HG03558 (cell line): ENCODE measurements at regions not wholly inside any gene's neighbourhood (a gene's known extent, or its start where the extent isn't known, plus 50 kb on each side); places are given as distances from the start of the nearest gene placed in this dataset.
"Not testable (repeated sequence)": the region's sequence is repeated elsewhere in the genome, so short reads cannot be mapped to it uniquely, and the experiment has no call there.

Experiments
- ATAC-seq: cut with Tn5 transposase; IDR thresholded peaks from one replicate; pipeline ENCODE4 v1.9.1; 2021; ENCODE audit warnings: moderate number of reproducible peaks; ENCODE audit not compliant: unreplicated experiment; ENCODE audit errors: extremely low read depth

DNA sequence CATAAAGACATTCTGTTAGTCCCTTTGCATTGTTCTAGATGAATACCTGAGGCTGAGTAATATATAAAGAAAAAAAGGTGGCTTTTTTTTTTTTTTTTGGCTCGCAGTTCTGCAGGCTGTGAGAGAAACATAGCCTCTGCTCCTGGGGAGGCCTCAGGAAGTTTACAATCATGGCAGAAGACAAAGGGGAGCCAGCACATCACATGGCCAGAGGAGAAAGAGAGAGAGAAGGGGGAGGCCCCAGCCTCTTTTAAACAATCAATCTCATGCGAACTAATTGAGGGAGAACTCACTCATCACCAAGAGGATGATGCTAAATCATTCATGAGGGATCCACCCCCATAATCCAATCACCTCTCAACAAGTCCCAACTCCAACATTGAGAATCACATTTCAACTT lies 364.0 kb upstream of the EPHA5 start:
- ATAC-seq, result no peak

DNA sequence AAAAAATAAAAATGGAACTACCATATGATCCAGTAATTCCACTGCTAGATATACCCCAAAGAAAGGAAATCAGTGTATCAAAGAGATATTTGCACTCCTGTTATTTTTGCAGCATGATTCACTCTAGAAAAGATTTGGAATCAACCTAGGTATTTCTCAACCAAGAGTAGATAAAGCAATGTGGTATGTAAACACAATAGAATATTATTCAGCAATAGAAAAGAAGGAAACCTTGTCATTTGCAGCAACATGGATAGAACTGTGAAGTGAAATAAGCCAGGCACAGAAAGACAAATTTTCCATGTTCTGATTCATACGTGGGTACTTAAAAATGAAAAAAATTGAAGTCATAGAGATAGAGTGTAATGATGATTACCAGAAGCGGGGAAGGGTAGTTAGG lies 362.3 kb upstream of the EPHA5 start:
- ATAC-seq, result no peak

DNA sequence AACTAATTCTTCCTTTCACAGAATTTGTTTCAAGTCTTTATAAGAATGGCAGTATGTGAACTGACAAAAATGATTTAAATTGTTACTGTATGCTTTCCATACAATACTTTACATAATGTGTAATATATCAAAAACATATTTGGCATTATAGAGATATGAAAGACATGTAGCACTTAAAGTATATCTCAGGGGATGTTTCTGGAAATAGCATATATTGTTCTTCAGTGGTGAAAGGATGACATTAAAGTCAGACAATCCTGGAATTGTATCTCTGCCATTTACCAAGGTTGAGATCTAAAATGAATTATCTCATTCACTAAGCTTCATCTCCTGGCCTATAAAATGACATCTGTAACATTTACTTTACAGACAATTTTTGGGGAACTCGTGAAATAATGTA lies 358.4 kb upstream of the EPHA5 start:
- no peak for ATAC-seq

DNA sequence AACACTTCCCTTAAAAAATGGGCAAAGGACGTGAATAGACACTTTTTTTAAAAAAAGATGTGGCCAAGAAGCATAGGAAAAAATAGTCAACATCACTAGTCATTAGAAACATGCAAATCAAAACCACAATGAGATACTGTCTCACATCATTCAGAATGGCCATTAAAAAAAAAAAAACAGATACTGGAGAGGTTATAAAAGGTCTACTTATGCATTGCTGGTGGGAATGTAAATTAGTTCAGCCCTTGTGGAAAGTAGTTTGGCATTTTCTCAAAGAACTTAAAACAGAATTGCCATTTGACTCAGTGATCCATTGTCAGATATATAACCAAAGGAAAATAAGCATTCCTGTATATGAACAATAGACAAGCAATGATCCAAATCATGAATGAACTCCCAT lies 352.8 kb upstream of the EPHA5 start:
- no peak for ATAC-seq

DNA sequence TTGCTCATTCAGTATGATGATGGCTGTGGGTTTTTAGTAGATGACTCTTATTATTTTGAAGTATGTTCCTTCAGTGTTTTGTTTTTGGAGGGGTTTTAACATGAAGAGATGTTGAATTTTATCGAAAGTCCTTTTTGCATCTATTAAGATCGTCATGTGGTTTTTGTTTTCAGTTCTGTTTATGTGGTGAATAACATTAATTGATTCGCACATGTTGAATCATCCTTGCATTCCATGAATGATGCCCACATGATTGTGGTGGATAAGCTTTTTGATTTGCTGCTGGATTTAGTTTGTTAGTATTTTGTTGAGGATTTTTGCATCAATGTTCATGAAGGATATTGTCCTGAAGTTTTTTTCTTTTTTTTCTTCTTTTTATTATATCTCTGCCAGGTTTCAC lies 347.4 kb upstream of the EPHA5 start:
- ATAC-seq, result no peak

DNA sequence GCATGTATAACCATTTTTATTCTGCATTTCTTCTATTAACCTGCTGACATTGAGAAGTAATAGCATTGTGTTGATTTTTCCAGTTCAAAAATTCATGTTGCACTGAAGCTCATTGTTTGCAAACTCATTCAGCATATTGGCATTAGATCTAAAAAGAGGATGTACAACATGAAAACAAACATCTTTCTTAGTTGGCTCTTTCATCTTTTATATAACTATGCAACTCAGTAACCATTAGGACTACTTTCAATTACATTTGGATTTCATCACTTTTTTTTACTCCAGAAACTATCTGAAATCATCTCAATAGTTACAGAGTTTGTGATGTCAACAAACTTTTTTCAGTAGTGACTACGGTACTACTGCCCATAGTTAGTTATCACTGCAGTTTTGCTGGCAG lies 346.0 kb upstream of the EPHA5 start:
- ATAC-seq, result no peak

DNA sequence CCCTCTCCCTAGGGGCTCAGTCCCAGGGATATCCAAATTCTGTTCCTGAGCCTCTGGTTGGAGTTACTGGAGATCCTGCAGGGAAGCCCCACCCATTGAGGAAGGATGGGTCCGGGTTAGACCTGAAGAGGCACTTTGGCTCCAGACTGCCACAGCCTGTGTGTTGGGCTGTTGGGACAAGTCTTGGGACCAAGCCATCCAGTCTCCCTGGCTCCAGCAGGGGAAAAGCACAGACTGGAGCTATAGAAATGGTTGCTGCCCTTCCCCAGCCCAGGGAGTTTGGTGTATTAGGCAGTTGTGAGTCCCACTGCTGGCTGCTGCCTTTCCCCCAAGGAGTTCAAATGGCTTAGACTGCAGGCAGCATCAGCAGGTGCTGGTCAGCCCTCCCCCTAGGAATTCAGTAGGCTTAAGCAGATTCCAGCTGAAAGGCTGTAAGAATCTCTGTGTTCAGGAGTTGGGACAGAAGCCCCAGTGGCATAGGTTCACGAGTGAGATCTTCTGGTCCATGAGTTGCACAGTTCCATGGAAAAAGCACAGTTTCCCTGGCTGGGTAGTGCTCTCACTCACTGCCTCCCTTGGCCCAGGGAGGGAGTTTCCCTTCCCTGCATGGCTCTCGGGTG lies 344.0 kb upstream of the EPHA5 start:
- no peak for ATAC-seq

DNA sequence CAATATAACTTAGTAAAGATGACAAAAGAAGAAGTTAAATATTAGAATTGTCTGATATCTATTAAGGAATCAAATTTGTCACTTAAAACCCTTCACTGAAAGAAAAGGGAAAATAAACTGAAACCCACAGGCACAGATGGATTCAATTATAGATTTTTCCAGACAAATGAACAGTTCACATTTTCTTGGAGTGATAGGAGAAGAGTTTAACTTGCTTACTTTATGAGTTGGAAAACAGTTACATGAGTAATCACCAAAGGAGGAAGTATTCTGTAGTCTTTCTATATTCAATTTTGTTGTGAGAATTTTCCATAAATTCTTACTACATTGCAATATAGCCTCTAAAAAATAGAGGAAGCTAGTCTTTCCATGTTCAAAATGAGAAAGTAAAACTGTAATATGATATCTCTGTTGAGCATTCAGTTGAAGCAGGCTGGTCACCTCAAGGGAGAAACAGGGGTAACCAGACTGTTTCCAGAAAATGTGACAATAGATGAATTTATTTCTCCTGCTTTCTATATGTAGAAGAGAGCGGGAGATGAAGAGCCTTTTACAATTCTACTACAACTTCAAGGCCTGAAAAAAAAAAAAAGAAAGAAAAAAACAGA lies 330.3 kb upstream of the EPHA5 start:
- ATAC-seq, result no peak

DNA sequence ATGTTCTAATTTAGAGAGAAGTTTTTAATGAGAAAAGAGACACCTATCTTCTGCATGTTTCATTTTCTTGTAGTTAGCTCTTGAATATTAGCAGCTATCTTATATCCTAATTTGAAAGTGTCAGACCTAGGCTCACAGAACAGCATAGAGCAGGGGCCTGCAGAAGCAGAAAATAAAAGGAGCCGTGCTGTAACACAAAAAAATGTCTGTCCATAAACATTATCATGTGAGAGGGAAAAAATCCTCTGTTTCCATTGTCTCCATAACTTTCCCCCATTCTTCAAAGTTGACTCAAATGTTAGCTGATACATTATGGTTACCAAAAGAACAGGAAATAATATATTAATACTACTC lies 329.2 kb upstream of the EPHA5 start:
- no peak for ATAC-seq

DNA sequence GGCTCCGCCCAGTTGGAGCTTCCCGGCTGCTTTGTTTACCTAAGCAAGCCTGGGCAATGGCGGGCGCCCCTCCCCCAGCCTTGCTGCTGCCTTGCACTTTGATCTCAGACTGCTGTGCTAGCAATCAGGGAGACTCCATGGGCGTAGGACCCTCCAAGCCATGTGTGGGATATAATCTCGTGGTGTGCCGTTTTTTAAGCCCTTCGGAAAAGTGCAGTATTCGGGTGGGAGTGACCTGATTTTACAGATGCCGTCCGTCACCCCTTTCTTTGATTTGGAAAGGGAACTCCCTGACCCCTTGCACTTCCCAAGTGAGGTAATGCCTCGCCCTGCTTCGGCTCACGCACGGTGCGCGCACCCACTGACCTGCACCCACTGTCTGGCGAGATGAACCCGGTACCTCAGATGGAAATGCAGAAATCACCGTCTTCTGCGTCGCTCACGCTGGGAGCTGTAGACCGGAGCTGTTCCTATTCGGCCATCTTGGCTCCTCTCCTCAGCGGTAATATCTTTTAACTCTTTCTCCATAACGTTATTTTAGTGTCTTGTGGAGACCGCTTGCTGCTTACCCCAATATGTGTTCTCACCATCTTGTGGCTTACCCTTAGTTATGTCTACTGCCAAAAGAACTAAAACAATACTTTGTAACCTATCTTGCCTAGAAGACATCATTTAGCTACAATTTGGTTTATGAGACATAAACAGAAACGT lies 328.7 kb upstream of the EPHA5 start:
- not testable (repeated sequence) for ATAC-seq

DNA sequence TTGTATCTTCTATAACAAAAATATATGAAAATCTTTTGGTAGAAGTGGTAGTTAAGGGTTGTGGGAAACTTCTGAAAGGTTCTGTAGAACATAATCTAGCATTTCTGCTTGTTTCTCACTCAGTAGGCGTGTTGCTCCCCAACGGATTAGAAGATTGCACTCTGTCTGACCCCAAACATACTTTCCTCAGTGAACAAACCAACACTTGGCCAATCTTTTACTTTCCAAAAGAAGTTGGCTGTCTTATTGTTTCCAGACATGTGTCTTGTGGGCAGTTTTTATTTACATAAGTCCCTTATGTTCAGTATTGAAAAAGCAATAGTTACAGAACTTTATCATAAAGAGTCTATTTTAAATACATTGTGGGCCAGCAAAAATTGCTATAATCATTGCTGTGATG lies 312.8 kb upstream of the EPHA5 start:
- ATAC-seq, result no peak

DNA sequence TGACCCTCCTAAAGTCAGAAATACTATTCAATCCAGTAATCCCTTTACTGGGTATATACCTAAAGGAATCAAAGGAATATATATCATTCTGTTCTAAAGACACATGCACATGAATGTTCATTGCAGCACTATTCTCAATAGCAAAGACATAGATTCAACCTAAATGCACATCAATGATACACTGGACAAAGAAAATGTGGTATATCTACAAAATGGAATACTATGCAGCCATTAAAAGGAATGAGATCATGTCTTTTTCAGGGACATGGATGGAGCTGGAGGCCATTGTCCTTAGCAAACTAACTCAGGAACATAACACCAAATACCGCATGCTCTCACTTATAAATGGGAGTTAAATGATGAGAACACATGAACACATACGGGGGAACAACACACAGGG lies 306.0 kb upstream of the EPHA5 start:
- no peak for ATAC-seq

DNA sequence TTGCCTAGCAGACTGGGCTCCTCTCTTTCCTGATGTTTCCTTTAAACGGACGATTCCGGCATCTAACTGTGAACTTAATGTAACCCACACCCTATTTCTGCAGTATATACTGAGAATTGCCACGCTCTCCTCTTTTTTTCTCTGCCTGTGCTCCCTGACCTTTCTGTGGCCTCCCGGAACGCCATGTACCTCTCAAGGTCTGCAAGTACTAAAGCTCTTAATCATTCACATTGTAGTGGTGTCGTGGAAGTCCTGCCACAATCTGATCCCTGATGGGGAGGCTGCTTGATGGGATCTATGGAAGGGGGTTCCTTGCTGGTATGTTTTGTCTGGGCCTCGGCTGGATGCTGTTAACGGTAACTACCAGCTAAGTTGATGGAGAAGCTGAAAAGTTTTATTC lies 302.9 kb upstream of the EPHA5 start:
- no peak for ATAC-seq

DNA sequence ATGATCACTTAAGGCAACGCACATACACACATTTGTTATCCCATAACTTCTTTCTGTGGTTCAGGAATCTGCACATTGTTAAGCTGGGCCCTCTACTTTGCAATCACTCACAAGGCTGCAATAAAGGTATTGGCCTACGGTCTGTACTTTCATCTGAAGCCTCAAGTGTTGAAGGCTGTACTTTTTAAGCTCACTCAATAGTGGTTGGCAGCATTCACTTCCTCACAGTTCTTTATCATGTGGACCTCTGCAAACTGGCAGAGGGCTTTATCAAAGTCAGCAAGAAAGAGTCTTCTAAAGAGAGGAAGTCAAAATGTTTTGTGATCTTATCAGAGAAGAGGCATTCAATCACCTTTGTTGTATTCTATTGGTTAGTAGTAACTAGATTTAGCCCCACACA lies 301.4 kb upstream of the EPHA5 start:
- ATAC-seq, result no peak

DNA sequence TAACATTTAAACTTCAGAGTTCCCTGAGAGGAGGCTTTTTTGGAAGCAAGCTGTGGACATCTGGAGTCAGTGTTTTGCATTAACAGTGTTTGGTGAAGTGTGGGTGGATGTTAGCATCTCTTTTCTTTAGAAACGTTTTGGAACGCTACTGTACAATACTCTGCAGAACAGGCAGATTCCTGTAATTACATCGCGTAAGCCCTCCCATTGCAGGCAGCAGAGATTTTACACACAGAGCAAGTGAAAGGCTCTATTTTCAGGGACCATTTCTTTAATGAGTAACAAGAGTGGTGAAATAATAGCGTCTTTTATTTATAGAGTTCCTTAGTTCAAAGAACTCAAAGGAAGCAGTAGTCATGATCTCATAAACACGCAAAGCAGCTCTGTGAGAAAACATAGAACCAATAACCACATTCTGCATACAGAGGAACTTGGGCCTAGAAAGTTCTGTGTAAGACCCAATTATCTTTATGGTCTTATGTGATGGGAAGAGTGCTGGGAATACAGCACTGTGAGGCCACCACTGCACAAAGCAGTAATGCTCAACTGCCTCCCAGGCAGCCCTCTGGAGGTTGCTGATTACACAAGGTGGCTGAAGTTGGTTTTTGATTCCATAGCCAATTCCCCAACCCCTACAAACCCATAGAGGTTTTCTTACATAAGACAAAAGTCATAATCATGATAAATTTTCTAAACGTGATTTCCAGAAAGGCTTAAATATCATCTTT lies 298.7 kb upstream of the EPHA5 start:
- no peak for ATAC-seq

DNA sequence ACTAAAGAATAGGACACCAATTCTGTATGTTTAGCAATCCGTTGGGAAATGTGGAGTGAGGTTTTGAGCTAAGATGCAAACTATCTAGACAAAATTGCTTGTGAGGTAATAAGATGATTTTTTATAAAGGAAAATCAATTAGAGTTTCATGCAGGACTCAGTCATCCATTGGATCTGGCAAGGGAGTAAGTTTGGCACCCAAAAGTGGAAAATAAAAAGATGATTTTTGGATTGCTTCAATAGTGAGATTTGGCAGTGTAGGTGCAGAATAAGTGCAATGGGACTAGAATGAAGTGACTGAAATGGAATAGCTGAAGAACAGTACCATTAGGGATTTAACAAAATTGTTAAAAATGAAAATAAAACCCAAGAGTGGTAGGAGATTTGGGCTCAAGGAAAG lies 290.5 kb upstream of the EPHA5 start:
- no peak for ATAC-seq

DNA sequence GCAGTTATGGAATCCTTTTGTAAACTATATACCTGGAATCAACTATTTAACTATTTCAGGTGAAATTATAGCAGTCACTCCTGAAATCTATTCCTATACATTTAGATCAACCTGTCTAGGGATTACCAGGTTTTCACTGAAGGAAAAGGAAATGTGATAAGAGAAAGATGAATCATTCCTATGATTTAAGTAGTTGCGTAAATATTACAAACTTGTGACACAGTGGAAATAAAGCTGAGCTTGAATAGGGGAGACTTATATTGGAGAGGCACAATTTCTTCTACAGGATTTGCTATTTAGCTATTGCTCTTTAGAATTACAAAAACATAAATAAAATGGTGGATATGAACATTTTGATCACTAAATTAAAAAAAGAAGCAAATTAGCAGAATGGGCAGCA lies 284.1 kb upstream of the EPHA5 start:
- ATAC-seq, result no peak

DNA sequence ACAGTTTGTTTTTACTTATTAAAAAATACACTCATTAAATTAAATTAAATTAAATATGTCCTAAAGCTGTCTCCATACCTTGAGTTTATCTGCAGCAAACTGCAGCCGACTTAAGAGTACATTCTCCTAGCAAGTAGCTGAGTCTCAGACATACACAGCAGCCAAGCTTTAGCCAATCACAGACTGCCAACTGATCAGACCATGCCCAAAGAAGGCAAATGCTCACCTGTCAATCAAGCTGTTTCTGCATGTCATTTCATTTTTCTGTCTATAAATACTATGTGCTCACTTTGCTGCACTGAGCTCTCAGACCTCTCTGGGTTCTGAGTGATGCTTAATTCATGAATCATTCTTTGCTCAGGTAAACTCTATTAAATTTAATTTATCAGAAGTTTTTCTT lies 280.9 kb upstream of the EPHA5 start:
- ATAC-seq, result no peak

DNA sequence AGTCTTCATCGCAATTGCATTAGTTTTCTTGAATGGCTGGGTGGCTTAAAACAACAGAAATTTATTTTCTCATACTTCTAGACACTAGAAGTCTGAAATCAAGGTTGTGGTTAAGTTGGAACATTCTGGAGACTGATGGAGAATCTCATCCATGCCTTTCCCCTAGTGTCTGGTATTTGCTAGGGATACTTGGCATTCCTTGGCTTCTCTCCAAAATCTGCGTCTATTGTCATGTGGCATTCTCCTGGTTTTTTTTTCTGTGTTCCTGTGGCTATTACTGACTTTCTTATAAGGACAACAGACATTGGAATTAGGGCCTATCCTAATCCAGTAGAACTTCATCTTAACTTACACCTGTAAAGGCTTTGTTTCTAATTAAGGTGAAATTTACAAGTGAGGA lies 272.8 kb upstream of the EPHA5 start:
- no peak for ATAC-seq

DNA sequence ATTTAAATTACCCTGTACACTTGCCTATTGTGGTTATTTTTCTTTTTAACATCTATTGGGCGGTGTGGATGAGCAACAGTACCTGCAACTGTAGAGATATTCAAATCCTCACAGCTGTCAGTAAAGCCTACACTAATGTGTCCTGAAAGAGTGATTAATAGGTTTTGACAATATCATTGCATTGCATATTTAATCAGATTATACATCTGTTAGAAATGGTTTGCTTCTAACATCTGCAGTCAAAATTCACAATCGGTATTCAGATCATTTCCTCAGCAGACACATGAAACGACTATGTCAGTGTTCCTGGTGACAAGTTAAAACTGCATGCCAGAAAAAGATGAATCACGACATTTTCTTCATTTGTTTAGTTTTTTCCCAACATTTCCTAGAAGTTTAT lies 254.6 kb upstream of the EPHA5 start:
- no peak for ATAC-seq

DNA sequence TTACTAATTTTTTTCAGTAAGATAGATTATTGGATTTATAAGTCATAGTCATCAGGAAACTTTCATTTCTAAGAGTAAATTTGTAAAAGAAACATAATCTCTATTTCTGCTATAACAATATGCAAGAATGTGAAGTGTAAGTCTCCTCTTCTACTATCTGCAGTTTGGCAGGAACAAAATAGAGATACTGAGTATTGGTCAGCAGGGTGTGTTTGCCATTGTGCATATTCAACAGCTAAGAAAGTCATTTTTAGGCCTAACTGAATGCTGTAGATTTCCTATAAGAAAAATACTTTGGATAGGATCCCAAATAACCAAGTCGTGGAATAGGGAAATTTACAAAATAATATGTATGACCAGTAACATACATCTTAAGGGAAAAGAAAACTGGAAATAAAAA lies 253.3 kb upstream of the EPHA5 start:
- ATAC-seq, result no peak
